Upper lobe of right lung (tissue), 1 donor: ENCODE measurements at regions not wholly inside any gene's neighbourhood (a gene's known extent, or its start where the extent isn't known, plus 50 kb on each side); places are given as distances from the start of the nearest gene placed in this dataset.

Experiments used
- ATAC-seq: fragments of 200-7000 bp; cut with Tn5 transposase; one replicate; pipeline ENCODE4 v1.9.1; 2020; ENCODE audit warnings: mild to moderate bottlenecking, moderate library complexity
- DNase-seq: peaks from one replicate; pipeline ENCODE4 v3.0.0-alpha.2; 2020
- H3K27ac ChIP-seq: fragments of 200-600 bp; one replicate; pipeline ENCODE4 v1.8.0; 2022
- H3K27me3 ChIP-seq: fragments of 200-600 bp; one replicate; pipeline ENCODE4 v1.8.0; 2022; ENCODE audit warnings: mild to moderate bottlenecking
- H3K36me3 ChIP-seq: fragments of 200-600 bp; one replicate; pipeline ENCODE4 v1.8.0; 2022
- H3K4me1 ChIP-seq: fragments of 200-600 bp; one replicate; pipeline ENCODE4 v1.8.0; 2022
- H3K4me3 ChIP-seq: fragments of 200-600 bp; one replicate; pipeline ENCODE4 v1.8.0; 2022; ENCODE audit warnings: mild to moderate bottlenecking
- H3K9me3 ChIP-seq: fragments of 200-600 bp; one replicate; pipeline ENCODE4 v1.8.0; 2022
- intact Hi-C: fragments of 100-400 bp; cut with DNase I; formaldehyde crosslinking; loops from one replicate; pipeline ENCODE4 v1.11.0; 2022
- TF ChIP-seq, protein P1 (sequence below): fragments of 200-600 bp; IDR thresholded peaks from one replicate; pipeline ENCODE4 v1.8.0; 2022; ENCODE audit warnings: antibody characterized with exemption
- donor health status: DM: no; HTN: yes; CAD: no; lungs with severe emphysema.

DNA sequence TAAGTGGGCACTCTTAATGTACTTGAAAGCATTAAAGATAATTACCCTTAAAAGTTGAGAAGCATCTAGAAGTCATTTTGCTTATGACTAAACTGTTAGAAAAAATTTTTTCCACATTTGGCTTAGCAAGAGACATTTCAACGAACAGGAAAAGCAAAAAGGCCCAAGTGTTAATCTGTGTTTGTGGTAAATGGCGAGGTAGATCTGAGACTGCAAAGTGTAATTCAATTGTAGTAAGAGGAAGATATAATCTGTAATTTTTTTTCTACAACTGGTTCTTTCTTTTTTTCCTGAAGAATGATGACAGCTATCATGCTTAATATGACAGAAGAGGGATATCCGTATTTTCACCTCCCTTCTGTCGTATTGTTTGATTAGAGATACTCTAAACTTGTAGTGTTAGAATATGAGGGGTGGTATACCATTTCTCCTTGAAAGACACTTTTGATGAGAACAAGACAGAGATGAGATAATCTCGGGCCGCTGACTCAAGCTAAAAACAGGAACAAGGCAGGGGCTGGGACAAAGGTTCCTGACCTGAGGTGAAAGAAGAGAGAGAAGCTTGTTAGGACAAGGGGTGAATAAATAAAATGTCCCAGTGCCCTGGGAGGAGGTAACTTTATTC lies 459.3 kb upstream of the ZNF608 start:
- Histone ChIP-seq H3K27me3 (no peaks in the 10 kb centered on the region), H3K9me3 (no peaks in the 10 kb centered on the region), H3K36me3 (no peaks in the 10 kb centered on the region), H3K27ac (no peak overlapping the region), H3K4me1 (no peaks in the 10 kb centered on the region), H3K4me3 (no peak overlapping the region)
- DNase-seq (no peak), ATAC-seq (no peak)
- intact Hi-C loops, result no loop called here
- TF ChIP-seq, protein P1, sequence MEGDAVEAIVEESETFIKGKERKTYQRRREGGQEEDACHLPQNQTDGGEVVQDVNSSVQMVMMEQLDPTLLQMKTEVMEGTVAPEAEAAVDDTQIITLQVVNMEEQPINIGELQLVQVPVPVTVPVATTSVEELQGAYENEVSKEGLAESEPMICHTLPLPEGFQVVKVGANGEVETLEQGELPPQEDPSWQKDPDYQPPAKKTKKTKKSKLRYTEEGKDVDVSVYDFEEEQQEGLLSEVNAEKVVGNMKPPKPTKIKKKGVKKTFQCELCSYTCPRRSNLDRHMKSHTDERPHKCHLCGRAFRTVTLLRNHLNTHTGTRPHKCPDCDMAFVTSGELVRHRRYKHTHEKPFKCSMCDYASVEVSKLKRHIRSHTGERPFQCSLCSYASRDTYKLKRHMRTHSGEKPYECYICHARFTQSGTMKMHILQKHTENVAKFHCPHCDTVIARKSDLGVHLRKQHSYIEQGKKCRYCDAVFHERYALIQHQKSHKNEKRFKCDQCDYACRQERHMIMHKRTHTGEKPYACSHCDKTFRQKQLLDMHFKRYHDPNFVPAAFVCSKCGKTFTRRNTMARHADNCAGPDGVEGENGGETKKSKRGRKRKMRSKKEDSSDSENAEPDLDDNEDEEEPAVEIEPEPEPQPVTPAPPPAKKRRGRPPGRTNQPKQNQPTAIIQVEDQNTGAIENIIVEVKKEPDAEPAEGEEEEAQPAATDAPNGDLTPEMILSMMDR, result no peak

DNA sequence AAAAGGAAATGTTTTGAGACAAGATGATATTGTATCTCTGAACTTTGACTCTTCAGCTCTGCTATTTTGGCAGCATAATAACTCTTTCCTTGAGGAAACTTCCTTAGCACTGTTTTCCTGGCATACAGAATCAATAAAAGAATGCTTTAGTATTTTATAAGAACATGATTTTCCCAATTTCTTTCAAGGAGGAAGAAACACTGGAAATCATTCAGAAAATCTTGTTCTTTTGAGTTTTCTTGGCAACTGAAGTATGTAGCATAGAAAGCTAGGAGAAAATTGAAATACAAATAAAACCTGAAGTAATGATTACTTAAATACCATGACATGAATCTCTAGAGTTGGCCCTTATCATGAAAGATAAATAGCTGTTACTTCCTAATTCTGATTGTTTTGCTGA lies 461.4 kb upstream of the ZNF608 start:
- no peak overlapping the region for H3K4me3 ChIP-seq
- H3K36me3 ChIP-seq, result no peaks in the 10 kb centered on the region
- no peak overlapping the region for H3K27ac ChIP-seq
- intact Hi-C loops, result no loop called here
- no peaks in the 10 kb centered on the region for H3K27me3 ChIP-seq
- H3K9me3 ChIP-seq, result no peaks in the 10 kb centered on the region
- ATAC-seq (no peak), DNase-seq (no peak)
- TF ChIP-seq, protein P1, result no peak
- no peaks in the 10 kb centered on the region for H3K4me1 ChIP-seq

DNA sequence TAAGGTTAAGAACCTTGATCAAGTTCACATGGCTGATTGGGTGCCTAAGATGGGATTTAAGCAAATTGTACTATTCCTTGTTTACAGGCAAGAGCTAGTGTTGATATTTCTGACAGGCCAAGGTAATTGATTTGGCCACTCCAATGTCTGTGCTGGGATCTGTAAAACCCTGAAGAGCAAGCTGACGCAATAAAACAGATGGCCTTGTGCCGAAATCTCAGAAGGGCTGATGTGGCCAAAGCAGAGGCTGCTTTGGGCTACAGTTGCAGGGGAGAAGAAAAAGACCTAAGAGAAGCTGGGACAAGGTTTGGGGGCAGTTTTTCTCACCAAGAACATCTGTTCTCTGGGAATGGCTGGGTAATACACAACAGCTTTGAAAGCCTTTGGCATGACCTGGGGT lies 463.2 kb upstream of the ZNF608 start:
- no peak for DNase-seq
- Histone ChIP-seq H3K4me1 (no peaks in the 10 kb centered on the region), H3K27ac (no peak overlapping the region), H3K36me3 (no peaks in the 10 kb centered on the region), H3K4me3 (no peak overlapping the region), H3K9me3 (no peaks in the 10 kb centered on the region), H3K27me3 (no peaks in the 10 kb centered on the region)
- intact Hi-C loops, result no loop called here
- no peak for ATAC-seq
- TF ChIP-seq, protein P1, result no peak

DNA sequence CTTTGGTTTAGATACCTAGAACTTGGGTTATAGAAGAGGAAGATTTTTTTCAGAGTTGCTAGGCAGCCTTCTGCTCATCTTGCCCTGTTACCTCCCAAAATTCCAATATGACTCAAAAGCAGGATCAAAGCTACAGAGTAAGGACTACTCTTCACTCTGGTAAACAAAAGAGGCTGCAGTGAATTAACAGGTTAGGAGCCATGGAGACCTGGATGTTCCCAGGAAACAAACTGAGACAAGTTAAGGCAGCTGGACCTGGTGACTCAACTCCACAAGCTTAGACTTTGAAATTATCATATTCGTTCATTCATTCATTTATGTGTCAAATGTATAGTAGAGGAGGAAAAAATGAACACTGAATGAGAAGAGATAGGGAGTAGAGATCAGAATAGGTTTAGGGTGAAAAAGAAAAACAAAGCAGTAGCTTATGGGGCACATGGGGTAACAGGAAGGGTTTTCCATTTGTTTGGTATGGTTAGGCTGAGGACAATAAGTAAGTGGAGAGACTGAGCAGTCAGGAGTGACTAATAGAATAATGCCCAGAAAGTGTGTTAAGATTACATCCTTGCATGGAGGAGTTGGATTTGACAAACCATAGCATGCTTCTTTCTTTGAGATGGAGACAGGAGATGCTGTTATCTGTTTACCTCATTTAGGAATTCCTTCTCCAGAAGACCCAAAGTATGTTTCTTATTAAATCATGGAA lies 464.0 kb upstream of the ZNF608 start:
- Histone ChIP-seq H3K9me3 (no peaks in the 10 kb centered on the region), H3K4me3 (no peak overlapping the region), H3K27me3 (no peaks in the 10 kb centered on the region), H3K36me3 (no peaks in the 10 kb centered on the region), H3K27ac (no peak overlapping the region), H3K4me1 (no peaks in the 10 kb centered on the region)
- intact Hi-C loops, result no loop called here
- TF ChIP-seq, protein P1, result no peak
- ATAC-seq (no peak), DNase-seq (no peak)

DNA sequence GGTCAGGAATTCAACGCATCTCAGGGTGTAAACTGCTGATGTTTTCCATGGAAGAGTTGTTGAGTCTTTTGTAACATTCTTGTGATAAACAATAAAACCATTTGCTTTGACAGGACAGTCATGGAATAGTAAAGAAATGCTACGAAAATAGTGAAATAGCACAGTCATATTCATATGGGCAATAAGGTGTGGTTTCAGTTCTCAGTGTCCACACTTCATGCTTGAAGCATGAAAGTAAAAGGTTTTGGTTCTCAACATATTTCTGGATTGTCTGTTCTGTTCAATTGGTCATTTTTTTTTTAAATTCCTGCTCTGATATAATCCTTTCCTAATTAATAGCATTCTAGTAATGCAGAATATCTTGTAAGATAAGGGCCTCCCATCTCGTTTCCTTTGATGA lies 467.6 kb upstream of the ZNF608 start:
- peaks cover 5% of the 10 kb centered on the region for H3K9me3 ChIP-seq
- no peaks in the 10 kb centered on the region for H3K27me3 ChIP-seq
- ATAC-seq, result no peak
- no peak overlapping the region for H3K4me3 ChIP-seq
- TF ChIP-seq, protein P1, result no peak
- intact Hi-C loops, result no loop called here
- no peak for DNase-seq
- no peaks in the 10 kb centered on the region for H3K36me3 ChIP-seq
- no peak overlapping the region for H3K27ac ChIP-seq
- no peaks in the 10 kb centered on the region for H3K4me1 ChIP-seq
